BJ (cell line): ENCODE measurements at regions not wholly inside any gene's neighbourhood (a gene's known extent, or its start where the extent isn't known, plus 50 kb on each side); places are given as distances from the start of the nearest gene placed in this dataset.

Source experiments
- CTCF ChIA-PET: fragments of 350-600 bp; formaldehyde crosslinking; extraction: SDS; loops from one replicate; lab custom pipeline; 2021; ENCODE audit warnings: antibody characterized with exemption, inconsistent platforms; lab: Yijun Ruan, JAX
- POLR2A ChIA-PET: fragments of 300-600 bp; sonication (Branson Sonifier 250); formaldehyde crosslinking; extraction: SDS; loops from one replicate; lab custom pipeline; 2021; ENCODE audit warnings: antibody characterized with exemption; lab: Charles Lee
- DNase-seq: peaks from one replicate; pipeline ENCODE4 v3.0.0-alpha.2; 2011; ENCODE audit warnings: low read depth
- H3K27me3 ChIP-seq: 2 replicates; pipeline ENCODE4 v1.6.0; 2011; ENCODE audit warnings: low read length; ENCODE audit not compliant: control insufficient read depth, insufficient read depth
- H3K36me3 ChIP-seq: 2 replicates; pipeline ENCODE4 v1.5.1; 2011; ENCODE audit warnings: low read length; ENCODE audit not compliant: control insufficient read depth, insufficient read depth
- H3K4me3 ChIP-seq: 2 replicates; pipeline ENCODE4 v1.5.1; 2011; ENCODE audit warnings: low read depth, mild to moderate bottlenecking, control low read depth, low read length
- TF ChIP-seq, protein P1 (sequence below): IDR thresholded peaks from 2 replicates; pipeline ENCODE4 v1.5.1; 2011; ENCODE audit warnings: low read depth, mild to moderate bottlenecking, control low read depth, inconsistent platforms, low read length, moderate library complexity; ENCODE audit not compliant: insufficient read depth

DNA sequence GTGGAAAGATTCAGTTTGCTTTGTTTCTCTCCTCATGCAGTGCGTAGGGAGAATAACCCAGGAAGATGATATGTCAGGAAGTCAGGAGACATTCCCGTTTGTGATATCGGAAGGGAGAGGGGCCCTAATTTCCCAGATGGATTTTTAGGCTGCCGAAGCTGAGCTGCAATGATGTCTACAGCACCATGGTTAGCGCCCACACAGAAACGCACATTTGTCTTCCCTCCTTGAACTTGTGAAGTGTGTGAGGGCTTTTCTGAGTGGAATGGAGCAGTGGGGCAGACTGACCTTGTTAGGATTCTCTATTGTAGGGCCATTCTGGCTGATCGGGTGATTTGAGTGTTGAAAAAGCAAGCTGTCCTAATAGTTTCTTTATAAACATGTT lies 191.3 kb upstream of the ARG1 start:
- Histone ChIP-seq H3K4me3 (no peak overlapping the region), H3K36me3 (no peaks in the 10 kb centered on the region), H3K27me3 (peaks cover 2% of the 10 kb centered on the region)
- TF ChIP-seq, protein P1, sequence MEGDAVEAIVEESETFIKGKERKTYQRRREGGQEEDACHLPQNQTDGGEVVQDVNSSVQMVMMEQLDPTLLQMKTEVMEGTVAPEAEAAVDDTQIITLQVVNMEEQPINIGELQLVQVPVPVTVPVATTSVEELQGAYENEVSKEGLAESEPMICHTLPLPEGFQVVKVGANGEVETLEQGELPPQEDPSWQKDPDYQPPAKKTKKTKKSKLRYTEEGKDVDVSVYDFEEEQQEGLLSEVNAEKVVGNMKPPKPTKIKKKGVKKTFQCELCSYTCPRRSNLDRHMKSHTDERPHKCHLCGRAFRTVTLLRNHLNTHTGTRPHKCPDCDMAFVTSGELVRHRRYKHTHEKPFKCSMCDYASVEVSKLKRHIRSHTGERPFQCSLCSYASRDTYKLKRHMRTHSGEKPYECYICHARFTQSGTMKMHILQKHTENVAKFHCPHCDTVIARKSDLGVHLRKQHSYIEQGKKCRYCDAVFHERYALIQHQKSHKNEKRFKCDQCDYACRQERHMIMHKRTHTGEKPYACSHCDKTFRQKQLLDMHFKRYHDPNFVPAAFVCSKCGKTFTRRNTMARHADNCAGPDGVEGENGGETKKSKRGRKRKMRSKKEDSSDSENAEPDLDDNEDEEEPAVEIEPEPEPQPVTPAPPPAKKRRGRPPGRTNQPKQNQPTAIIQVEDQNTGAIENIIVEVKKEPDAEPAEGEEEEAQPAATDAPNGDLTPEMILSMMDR: no peak
- DNase-seq: no peak
- CTCF ChIA-PET: no interaction called here
- POLR2A ChIA-PET: no interaction called here

DNA sequence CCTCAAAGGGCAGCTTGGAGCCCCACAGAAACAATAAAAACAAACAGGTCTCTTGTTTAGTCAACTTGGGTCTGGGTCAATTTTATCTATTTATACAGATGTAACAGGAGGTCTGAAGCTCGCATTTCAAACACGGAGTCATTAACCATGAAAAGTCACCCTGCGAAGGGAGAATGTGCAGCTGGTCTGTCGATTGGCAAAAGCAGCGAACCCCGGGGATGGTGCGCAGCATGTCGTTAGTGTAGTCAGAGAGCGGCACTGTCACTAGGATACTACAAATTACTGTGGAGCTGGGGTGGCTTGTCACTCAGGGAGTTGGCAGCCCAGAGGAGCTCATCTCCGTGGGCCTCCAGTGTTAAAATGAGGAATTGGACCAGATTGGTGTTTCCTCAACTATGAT lies 190.4 kb upstream of the ARG1 start:
- Histone ChIP-seq H3K36me3 (no peaks in the 10 kb centered on the region), H3K4me3 (no peak overlapping the region), H3K27me3 (no peaks in the 10 kb centered on the region; the same call in 1 of the 2 replicates)
- DNase-seq: no peak
- TF ChIP-seq, protein P1: no peak
- ChIA-PET POLR2A (no interaction called here), CTCF (no interaction called here)

GRCh38 chr6:131383421-131384411 lies 189.3 kb upstream of the ARG1 start:
- Histone ChIP-seq H3K36me3 (no peaks in the 10 kb centered on the region), H3K27me3 (no peaks in the 10 kb centered on the region), H3K4me3 (no peak overlapping the region)
- ChIA-PET CTCF (no interaction called here), POLR2A (no interaction called here)
- TF ChIP-seq, protein P1: no peak
- DNase-seq: no peak

- H3K36me3 ChIP-seq: no peaks in the 10 kb centered on the region
- POLR2A ChIA-PET: no interaction called here
- CTCF ChIA-PET: interaction anchor here (1.3 to 1.4 kb wide), 2 partner anchors 9 to 14 kb away, joined by 3 to 4 read pairs; no protein-coding TSS in a partner anchor
- no peak overlapping the region for H3K4me3 ChIP-seq
- no peak for DNase-seq
- TF ChIP-seq, protein P1: no peak
- H3K27me3 ChIP-seq: no peaks in the 10 kb centered on the region
Observed at GRCh38 chr6:131387562-131388447, 185.2 kb upstream of the ARG1 start.

- no peak overlapping the region for H3K4me3 ChIP-seq
- DNase-seq: no peak
- POLR2A ChIA-PET: no interaction called here
- TF ChIP-seq, protein P1: no peak
- H3K27me3 ChIP-seq: no peaks in the 10 kb centered on the region
- CTCF ChIA-PET: no interaction called here
- no peaks in the 10 kb centered on the region for H3K36me3 ChIP-seq
Observed at GRCh38 chr6:131390322-131390721, 182.7 kb upstream of the ARG1 start.
